ENCODE measurements at regions not wholly inside any gene's neighbourhood (a gene's known extent, or its start where the extent isn't known, plus 50 kb on each side); places are given as distances from the start of the nearest gene placed in this dataset.

- H3K27me3 ChIP-seq (ENCODE audit: control insufficient read depth in 3 of 3, insufficient read depth in 3 of 3, low read length in 3 of 3) = no peaks in the 10 kb centered on the region
- no peak for FAIRE-seq
- no peak overlapping the region for H3K4me3 ChIP-seq (ENCODE audit: low read depth in 1 of 3, low read length in 3 of 3)
- H3K36me3 ChIP-seq (ENCODE audit: control insufficient read depth in 3 of 3, insufficient read depth in 2 of 3, low read depth in 1 of 3, low read length in 3 of 3) = no peaks in the 10 kb centered on the region
- H3K27ac ChIP-seq (ENCODE audit: low read depth in 1 of 3, low read length in 2 of 3) = no peak overlapping the region
- WGBS, 3 donors = 45 to 50% (median 49%) methylated on average over 1 of the region's 1 CpG
- no peaks in the 10 kb centered on the region for H3K4me1 ChIP-seq (ENCODE audit: control insufficient read depth in 3 of 3, insufficient read depth in 2 of 3, low read depth in 1 of 3, low read length in 2 of 3)
- no peaks in the 10 kb centered on the region for H3K9me3 ChIP-seq (ENCODE audit: control insufficient read depth in 2 of 2, insufficient read depth in 1 of 2, low read depth in 1 of 2, low read length in 1 of 2)
- DNase-seq = no peak
Observed at GRCh38 chr6:132143258-132143657, 192.1 kb upstream of the CCN2 start.

DNA sequence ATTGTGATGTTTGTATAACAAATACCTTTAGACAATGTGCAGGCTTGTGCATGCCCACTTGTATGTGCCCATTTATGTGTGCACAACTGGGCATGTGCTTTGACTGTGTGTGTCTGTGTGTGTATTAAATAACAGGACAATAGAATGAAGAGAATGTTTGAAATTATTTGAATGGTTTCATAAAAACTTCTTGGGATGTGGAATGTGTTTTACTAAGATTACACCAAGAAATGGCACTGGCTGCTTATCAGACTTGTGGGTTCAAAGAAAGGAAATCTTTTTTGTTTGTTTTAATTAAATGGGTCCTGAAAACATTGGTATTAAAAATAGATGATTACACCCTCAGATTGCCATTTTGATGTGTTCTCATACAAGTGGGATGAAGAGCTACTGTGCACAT, 191.6 kb upstream of the CCN2 start:
- DNase-seq (no peak), FAIRE-seq (no peak)
- no peak overlapping the region for H3K27ac ChIP-seq (ENCODE audit: low read depth in 1 of 3, low read length in 2 of 3)
- H3K36me3 ChIP-seq (ENCODE audit: control insufficient read depth in 3 of 3, insufficient read depth in 2 of 3, low read depth in 1 of 3, low read length in 3 of 3) = no peaks in the 10 kb centered on the region
- H3K4me1 ChIP-seq (ENCODE audit: control insufficient read depth in 3 of 3, insufficient read depth in 2 of 3, low read depth in 1 of 3, low read length in 2 of 3) = no peaks in the 10 kb centered on the region
- H3K27me3 ChIP-seq (ENCODE audit: control insufficient read depth in 3 of 3, insufficient read depth in 3 of 3, low read length in 3 of 3) = no peaks in the 10 kb centered on the region
- H3K4me3 ChIP-seq (ENCODE audit: low read depth in 1 of 3, low read length in 3 of 3) = no peak overlapping the region
- H3K9me3 ChIP-seq (ENCODE audit: control insufficient read depth in 2 of 2, insufficient read depth in 1 of 2, low read depth in 1 of 2, low read length in 1 of 2) = no peaks in the 10 kb centered on the region

- FAIRE-seq = no peak
- H3K4me1 ChIP-seq (ENCODE audit: control insufficient read depth in 3 of 3, insufficient read depth in 2 of 3, low read depth in 1 of 3, low read length in 2 of 3) = no peaks in the 10 kb centered on the region
- no peak for DNase-seq
- WGBS, 3 donors = 77 to 81% (median 81%) methylated on average over 1 of the region's 1 CpG
- H3K27ac ChIP-seq (ENCODE audit: low read depth in 1 of 3, low read length in 2 of 3) = no peak overlapping the region
- no peaks in the 10 kb centered on the region for H3K36me3 ChIP-seq (ENCODE audit: control insufficient read depth in 3 of 3, insufficient read depth in 2 of 3, low read depth in 1 of 3, low read length in 3 of 3)
- H3K9me3 ChIP-seq (ENCODE audit: control insufficient read depth in 2 of 2, insufficient read depth in 1 of 2, low read depth in 1 of 2, low read length in 1 of 2) = no peaks in the 10 kb centered on the region
- H3K27me3 ChIP-seq (ENCODE audit: control insufficient read depth in 3 of 3, insufficient read depth in 3 of 3, low read length in 3 of 3) = no peaks in the 10 kb centered on the region
- no peak overlapping the region for H3K4me3 ChIP-seq (ENCODE audit: low read depth in 1 of 3, low read length in 3 of 3)
Observed at GRCh38 chr6:132142308-132142707, 191.1 kb upstream of the CCN2 start.

- Histone ChIP-seq H3K27ac (ENCODE audit: low read depth in 1 of 3, low read length in 2 of 3) (no peak overlapping the region), H3K9me3 (ENCODE audit: control insufficient read depth in 2 of 2, insufficient read depth in 1 of 2, low read depth in 1 of 2, low read length in 1 of 2) (no peaks in the 10 kb centered on the region), H3K36me3 (ENCODE audit: control insufficient read depth in 3 of 3, insufficient read depth in 2 of 3, low read depth in 1 of 3, low read length in 3 of 3) (no peaks in the 10 kb centered on the region), H3K4me3 (ENCODE audit: low read depth in 1 of 3, low read length in 3 of 3) (no peak overlapping the region), H3K27me3 (ENCODE audit: control insufficient read depth in 3 of 3, insufficient read depth in 3 of 3, low read length in 3 of 3) (no peaks in the 10 kb centered on the region), H3K4me1 (ENCODE audit: control insufficient read depth in 3 of 3, insufficient read depth in 2 of 3, low read depth in 1 of 3, low read length in 2 of 3) (no peaks in the 10 kb centered on the region)
- DNase-seq (no peak), FAIRE-seq (no peak)
- 85 to 96% (median 88%) methylated on average over 3 of the region's 3 CpGs for WGBS, 3 donors
Observed at GRCh38 chr6:132140189-132140588, 189.0 kb upstream of the CCN2 start.

- no peak for DNase-seq
- Histone ChIP-seq H3K27me3 (ENCODE audit: control insufficient read depth in 3 of 3, insufficient read depth in 3 of 3, low read length in 3 of 3) (no peaks in the 10 kb centered on the region), H3K36me3 (ENCODE audit: control insufficient read depth in 3 of 3, insufficient read depth in 2 of 3, low read depth in 1 of 3, low read length in 3 of 3) (no peaks in the 10 kb centered on the region), H3K4me1 (ENCODE audit: control insufficient read depth in 3 of 3, insufficient read depth in 2 of 3, low read depth in 1 of 3, low read length in 2 of 3) (no peaks in the 10 kb centered on the region), H3K9me3 (ENCODE audit: control insufficient read depth in 2 of 2, insufficient read depth in 1 of 2, low read depth in 1 of 2, low read length in 1 of 2) (no peaks in the 10 kb centered on the region), H3K4me3 (ENCODE audit: low read depth in 1 of 3, low read length in 3 of 3) (no peak overlapping the region), H3K27ac (ENCODE audit: low read depth in 1 of 3, low read length in 2 of 3) (no peak overlapping the region)
- FAIRE-seq = no peak
- 70 to 77% (median 76%) methylated on average over 2 of the region's 2 CpGs for WGBS, 3 donors
Observed at GRCh38 chr6:132139611-132140010, 188.4 kb upstream of the CCN2 start.

GRCh38 chr6:132136981-132137380, 185.8 kb upstream of the CCN2 start:
- WGBS, 3 donors = 65 to 76% (median 67%) methylated on average over 3 of the region's 3 CpGs
- H3K27ac ChIP-seq (ENCODE audit: low read depth in 1 of 3, low read length in 2 of 3) = no peak overlapping the region
- peak; percentile 15 for FAIRE-seq

DNA sequence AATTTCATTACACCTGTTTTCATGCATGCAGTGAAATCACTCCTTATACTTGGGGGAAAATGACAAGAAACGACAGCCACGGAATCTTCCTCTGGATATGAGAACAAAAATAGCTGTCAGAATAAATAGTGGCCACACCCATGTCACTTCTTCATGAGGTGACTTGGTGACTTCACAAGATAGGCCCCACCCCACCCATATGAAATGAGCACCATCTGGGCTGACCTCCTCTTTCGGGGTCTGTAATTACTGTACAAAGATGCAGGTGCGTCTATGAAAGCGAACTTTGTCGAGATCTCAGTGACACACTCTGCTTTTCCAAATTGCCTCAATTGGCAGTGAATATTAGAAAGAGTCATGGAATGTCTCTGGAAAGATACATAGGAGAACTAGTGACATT, 184.2 kb upstream of the CCN2 start:
- WGBS, 3 donors = 84 to 93% (median 89%) methylated on average over 6 of the region's 6 CpGs
- Histone ChIP-seq H3K4me1 (ENCODE audit: control insufficient read depth in 3 of 3, insufficient read depth in 2 of 3, low read depth in 1 of 3, low read length in 2 of 3) (peaks cover 0 to 5% (median 0%) of the 10 kb centered on the region in 3 donors), H3K9me3 (ENCODE audit: control insufficient read depth in 2 of 2, insufficient read depth in 1 of 2, low read depth in 1 of 2, low read length in 1 of 2) (no peaks in the 10 kb centered on the region), H3K4me3 (ENCODE audit: low read depth in 1 of 3, low read length in 3 of 3) (no peak overlapping the region), H3K27me3 (ENCODE audit: control insufficient read depth in 3 of 3, insufficient read depth in 3 of 3, low read length in 3 of 3) (no peaks in the 10 kb centered on the region), H3K27ac (ENCODE audit: low read depth in 1 of 3, low read length in 2 of 3) (no peak overlapping the region), H3K36me3 (ENCODE audit: control insufficient read depth in 3 of 3, insufficient read depth in 2 of 3, low read depth in 1 of 3, low read length in 3 of 3) (no peaks in the 10 kb centered on the region)
- FAIRE-seq = no peak
- no peak for DNase-seq

More at GRCh38 chr6:132136981-132137380, 185.8 kb upstream of the CCN2 start:
- no peak for DNase-seq
- Histone ChIP-seq H3K9me3 (ENCODE audit: control insufficient read depth in 2 of 2, insufficient read depth in 1 of 2, low read depth in 1 of 2, low read length in 1 of 2) (no peaks in the 10 kb centered on the region), H3K27me3 (ENCODE audit: control insufficient read depth in 3 of 3, insufficient read depth in 3 of 3, low read length in 3 of 3) (no peaks in the 10 kb centered on the region), H3K4me1 (ENCODE audit: control insufficient read depth in 3 of 3, insufficient read depth in 2 of 3, low read depth in 1 of 3, low read length in 2 of 3) (peaks cover 0 to 5% (median 0%) of the 10 kb centered on the region in 3 donors), H3K36me3 (ENCODE audit: control insufficient read depth in 3 of 3, insufficient read depth in 2 of 3, low read depth in 1 of 3, low read length in 3 of 3) (no peaks in the 10 kb centered on the region), H3K4me3 (ENCODE audit: low read depth in 1 of 3, low read length in 3 of 3) (no peak overlapping the region)

- Histone ChIP-seq H3K27me3 (ENCODE audit: control insufficient read depth in 3 of 3, insufficient read depth in 3 of 3, low read length in 3 of 3) (no peaks in the 10 kb centered on the region), H3K4me3 (ENCODE audit: low read depth in 1 of 3, low read length in 3 of 3) (no peak overlapping the region), H3K27ac (ENCODE audit: low read depth in 1 of 3, low read length in 2 of 3) (peak overlapping the region in 2 of 3 donors; percentile 27 to 40), H3K9me3 (ENCODE audit: control insufficient read depth in 2 of 2, insufficient read depth in 1 of 2, low read depth in 1 of 2, low read length in 1 of 2) (no peaks in the 10 kb centered on the region), H3K36me3 (ENCODE audit: control insufficient read depth in 3 of 3, insufficient read depth in 2 of 3, low read depth in 1 of 3, low read length in 3 of 3) (no peaks in the 10 kb centered on the region), H3K4me1 (ENCODE audit: control insufficient read depth in 3 of 3, insufficient read depth in 2 of 3, low read depth in 1 of 3, low read length in 2 of 3) (peaks cover 0 to 5% (median 0%) of the 10 kb centered on the region in 3 donors)
- DNase-seq (no peak), FAIRE-seq (no peak)
- 53 to 82% (median 72%) methylated on average over 5 of the region's 5 CpGs for WGBS, 3 donors
Observed at GRCh38 chr6:132133736-132134445, 182.7 kb upstream of the CCN2 start.
